Stimulated activated CD4-positive, alpha-beta T cell treated with anti-CD3 and anti-CD28 coated beads, Interleukin-1b, Interleukin-23, amount 100 ng/mL, for 24 hours (primary cell): ENCODE measurements at regions not wholly inside any gene's neighbourhood (a gene's known extent, or its start where the extent isn't known, plus 50 kb on each side); places are given as distances from the start of the nearest gene placed in this dataset.

Experiments used
- DNase-seq, 4 experiments: peaks; one replicate each; pipeline ENCODE4 v3.0.0-alpha.2; 2020; ENCODE audit warnings: low read depth in 4 of 4, low spot score in 1 of 4

GRCh38 chr15:96414875-96415274 is 84.4 kb downstream of the NR2F2 start:
- no peak for DNase-seq

DNA sequence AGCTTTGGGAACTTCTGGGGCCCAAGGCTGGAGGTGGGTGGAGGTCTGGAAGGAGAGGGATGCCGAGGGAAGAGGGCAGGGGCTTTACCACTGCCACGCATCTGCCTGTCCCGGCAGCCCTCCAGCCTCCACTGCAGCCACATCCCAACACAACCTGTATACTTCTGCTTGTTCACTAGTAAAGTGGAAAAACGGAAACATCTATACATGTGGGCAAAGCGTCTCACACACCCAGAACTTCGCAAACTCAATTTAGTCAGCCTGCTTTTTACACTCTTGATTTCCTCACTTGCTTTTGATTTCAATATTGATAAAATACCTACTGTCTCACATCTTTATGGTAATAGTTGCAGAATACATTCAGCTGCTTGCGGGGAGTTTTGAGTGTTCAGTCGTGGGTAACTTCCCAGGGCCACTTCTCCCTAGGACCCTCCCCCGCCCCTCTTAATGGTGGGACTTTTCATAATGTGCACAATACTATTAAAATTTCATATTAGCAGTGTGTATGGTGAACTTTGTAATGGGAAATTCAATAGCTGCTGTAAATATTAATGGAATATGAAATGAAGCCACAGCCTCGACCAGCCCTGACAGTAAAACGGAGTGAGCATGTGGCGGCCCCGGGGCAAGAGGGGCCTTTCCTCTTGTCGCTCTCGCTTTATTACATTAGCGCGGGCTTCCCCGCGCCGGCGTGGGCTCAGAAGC is 85.2 kb downstream of the NR2F2 start:
- no peak for DNase-seq

GRCh38 chr15:96416218-96416933 is 85.9 kb downstream of the NR2F2 start:
- DNase-seq: no peak

DNA sequence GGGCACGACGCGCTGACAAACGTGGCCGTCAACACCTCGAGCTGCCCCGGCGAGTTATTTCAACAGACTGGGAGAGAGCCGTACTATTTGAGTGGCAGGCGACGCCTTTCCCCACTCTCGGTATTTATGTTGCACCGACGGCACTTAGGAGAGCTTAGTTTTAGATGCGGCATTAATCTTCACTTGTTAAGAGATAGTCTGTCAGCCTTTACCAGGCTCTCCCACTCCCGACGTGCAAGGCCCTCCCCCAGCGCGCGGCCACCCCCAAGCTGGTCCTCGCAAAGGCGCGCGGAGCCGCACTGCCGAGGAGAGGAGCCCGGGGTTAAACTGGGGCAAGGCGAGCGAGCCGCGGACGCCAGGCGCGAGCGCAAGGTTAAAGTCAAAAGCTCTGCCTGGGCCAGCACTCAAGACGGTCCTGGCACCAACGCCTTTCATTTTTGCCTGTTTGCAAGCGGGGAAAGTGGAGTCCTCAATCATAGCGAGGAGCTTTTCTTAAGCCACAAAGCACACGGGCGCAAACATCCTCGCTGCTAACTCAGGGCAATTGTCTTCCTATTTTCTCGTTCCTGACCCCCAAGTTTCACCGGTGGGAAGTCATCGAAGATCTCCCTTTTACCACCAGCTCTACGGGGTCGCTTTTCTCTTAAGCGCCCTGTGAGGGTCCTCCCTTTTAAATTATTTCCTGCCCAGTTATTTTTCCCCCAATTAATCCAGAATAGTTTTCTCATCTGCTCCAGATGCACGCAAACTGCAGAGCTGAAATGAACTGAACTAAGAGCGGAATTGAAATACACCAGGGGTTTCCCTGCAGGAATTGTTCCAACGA is 86.6 kb downstream of the NR2F2 start:
- no peak for DNase-seq

DNA sequence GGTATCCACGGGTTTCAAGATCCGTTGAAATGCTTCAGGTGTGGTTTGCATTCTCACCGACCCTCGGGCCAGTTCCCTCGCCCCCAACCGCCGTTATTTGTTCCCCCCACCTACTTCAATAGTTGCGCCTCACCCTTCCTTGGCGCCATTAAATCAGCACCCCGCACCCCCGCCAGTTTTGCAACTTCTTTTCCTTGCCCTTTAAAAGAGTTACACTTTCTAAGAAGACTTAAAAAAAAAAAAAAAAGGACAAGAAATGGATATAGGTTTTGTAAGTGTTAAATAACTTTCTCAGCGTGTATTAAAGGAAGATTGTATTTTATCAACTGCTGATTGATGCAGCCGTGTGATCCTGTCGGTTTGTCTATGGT is 87.2 kb downstream of the NR2F2 start:
- DNase-seq: no peak

- no peak for DNase-seq
Measured at GRCh38 chr15:96418146-96418545, 87.6 kb downstream of the NR2F2 start.

DNA sequence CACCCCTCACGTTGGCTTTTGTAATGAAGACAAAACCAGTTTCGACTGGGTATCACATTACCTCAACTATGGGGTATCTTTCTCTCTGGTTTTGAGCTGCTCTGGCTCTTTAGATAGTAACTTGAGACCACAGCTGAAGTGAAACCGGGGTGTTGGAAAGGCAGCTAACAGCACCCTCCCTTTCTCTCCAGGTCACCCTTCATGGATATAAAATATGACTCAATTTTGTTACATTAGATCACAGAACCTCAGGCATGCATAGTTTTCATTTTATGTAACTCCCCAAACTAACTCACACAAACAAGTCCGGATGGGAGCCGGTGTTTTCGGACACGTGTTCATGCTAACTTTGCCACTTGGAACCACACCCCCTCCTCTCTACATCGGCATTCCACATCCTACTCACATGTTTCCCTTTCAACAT is 90.7 kb downstream of the NR2F2 start:
- no peak for DNase-seq

- no peak for DNase-seq
Measured at GRCh38 chr15:96422125-96422524, 91.6 kb downstream of the NR2F2 start.

- no peak for DNase-seq
Measured at GRCh38 chr15:96424674-96425073, 94.2 kb downstream of the NR2F2 start.

DNA sequence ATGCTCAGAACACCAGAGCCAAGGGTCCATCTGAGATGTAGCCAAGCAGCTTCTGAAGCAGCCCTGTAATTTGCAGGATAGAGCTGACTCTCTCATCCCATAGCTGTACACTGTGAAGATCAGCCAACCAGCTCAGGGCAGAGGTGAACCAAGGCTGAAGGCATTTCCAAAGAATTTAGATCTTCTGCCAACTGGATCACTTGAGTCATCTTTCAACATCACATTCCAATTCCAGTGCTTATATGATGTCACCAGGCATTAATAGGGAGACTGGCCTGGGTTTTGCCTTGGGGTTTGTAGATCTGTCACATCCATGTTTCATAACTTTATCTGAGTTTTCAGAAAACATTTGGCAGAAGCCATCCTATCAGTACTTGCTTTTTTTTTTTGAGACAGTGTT is 98.2 kb downstream of the NR2F2 start:
- no peak for DNase-seq

DNA sequence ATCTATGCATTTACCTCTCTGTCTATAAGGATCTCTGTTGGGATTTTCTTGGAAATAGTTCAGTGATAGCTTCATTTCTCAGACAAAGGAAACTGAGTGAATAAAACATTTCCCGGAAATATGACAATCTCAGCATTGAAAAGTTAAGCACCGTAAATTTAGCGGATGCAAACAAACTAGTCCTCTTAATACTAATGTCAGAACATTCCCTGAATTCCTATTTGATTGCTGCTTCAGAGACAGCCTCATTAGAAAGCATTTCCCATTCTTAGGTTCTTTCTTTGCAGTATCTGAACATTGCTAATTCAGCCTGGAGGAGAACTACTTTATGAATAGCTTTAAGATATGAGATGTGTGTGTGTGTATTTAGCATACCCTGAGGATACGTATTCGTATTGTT is 101.3 kb downstream of the NR2F2 start:
- DNase-seq: no peak

GRCh38 chr15:96435022-96435421 is 104.5 kb downstream of the NR2F2 start:
- DNase-seq: no peak

DNA sequence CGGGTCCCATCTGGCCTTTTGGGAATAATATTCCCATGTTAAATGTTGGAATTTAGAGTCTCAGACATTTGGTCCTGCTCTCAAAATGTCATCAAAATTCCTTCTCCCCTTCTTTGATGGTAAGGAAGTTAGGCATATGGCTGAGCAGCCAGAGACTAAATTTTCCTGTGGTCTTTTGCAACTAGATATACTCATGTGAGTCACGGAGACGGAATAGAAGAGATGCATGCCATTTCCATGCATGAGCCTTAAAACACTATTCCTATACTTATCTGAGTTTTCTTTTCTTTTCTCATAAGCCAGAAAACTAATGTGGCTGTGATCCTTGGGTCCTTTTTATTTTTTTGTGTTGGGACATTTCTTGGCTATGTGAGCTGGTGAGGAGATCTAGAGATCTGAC is 105.3 kb downstream of the NR2F2 start:
- no peak for DNase-seq

DNA sequence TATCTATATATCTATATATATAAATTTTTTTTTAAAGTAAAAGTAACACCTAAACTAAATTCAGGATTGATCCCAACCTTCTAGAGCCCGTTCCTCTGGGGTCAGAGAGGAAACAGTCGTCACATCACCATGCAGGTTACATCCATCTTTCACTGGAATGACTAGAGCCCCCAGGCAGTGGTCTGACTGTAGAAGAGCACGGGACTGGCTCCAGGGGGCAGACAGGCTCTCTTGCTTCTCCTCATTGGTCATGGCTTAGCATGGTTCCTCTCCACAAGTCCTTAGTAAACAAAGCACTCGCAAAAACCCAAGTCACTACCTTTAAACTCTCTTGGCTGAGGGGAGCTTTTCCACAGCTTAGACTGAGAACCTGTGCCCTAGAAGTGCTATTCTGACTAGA is 110.5 kb downstream of the NR2F2 start:
- no peak for DNase-seq

GRCh38 chr15:96442076-96442475 is 111.6 kb downstream of the NR2F2 start:
- no peak for DNase-seq

DNA sequence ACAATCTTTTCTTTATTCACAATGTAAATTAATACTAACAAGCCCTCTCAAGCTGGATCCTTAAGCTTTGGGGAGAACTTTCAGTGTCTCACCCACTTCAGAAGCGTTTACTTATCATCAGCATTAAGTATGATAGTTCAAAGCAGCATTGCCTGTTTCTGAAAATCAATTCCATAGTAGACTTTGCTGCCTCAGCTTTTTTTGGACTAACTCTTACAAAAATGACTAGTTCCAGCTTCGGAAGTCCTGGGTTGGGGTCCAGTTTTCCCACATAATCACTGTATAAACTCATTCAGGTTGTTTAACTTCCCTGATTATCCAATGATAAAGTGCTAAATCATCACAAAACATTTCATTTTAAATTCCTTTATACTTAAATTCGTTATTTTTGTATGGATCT is 114.4 kb downstream of the NR2F2 start:
- DNase-seq: no peak

- DNase-seq: no peak
Measured at GRCh38 chr15:96448923-96449322, 118.4 kb downstream of the NR2F2 start.

DNA sequence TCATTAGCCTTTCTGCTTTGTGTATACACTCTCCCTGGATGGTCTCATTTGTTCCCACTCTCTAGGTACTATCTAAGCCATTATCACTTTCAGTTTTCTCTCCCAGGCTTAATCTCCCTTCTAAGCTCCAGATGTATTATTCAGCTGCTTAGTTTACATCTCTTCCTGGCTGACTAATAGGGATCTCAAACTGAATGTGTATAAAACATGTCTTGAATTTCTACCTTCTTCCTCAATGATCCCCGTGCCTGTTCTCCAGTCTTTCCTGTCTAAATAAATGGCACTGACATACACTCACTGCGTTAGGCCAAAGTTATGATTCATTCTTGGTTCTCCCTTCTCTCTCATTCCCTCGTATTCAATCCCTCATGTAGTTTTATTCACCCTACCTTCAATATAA is 127.3 kb downstream of the NR2F2 start:
- no peak for DNase-seq

DNA sequence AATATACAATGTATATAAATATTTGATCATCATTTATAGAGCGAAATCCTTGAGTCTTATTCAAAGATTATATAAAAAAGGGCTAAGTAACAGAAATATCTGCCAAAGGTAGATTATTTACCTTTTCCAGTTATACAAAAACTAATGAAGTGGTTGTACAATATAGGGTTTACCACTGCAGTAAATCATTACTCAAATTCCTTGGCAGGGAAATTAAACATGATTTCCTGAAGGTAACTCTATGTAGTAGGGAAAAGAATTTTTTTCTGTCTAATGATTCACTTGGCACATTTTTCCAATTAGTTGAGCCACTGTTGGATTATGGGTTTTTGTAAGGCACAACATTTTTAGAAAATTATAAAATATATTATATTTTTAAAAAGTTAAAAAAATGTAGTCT is 129.6 kb downstream of the NR2F2 start:
- DNase-seq: no peak

GRCh38 chr15:96462768-96463750 is 132.6 kb downstream of the NR2F2 start:
- no peak for DNase-seq

GRCh38 chr15:96466389-96466947 is 136.0 kb downstream of the NR2F2 start:
- DNase-seq: no peak
